ENCODE measurements at regions not wholly inside any gene's neighbourhood (a gene's known extent, or its start where the extent isn't known, plus 50 kb on each side); places are given as distances from the start of the nearest gene placed in this dataset.

- Histone ChIP-seq H3K4me1 (peaks cover 0 to 54% (median 29%) of the 10 kb centered on the region in 3 donors), H3K4me3 (no peak overlapping the region), H3K9me3 (no peaks in the 10 kb centered on the region), H3K27me3 (no peaks in the 10 kb centered on the region), H3K36me3 (no peaks in the 10 kb centered on the region), H3K27ac (peak overlapping the region in 3 of 4 donors; percentile 12 to 70 (median 62))
- no peak for DNase-seq
- WGBS, 2 donors: 29 to 35% methylated on average over 2 of the region's 2 CpGs
- intact Hi-C loops (cut with DNase I): no loop called here
- TF ChIP-seq POLR2A (IDR thresholded peaks at IDR 0.05) (no peak), CTCF (IDR thresholded peaks at IDR 0.05) (no peak)
Measured at GRCh38 chr15:67957435-67958132, 96.5 kb upstream of the PIAS1 start.

GRCh38 chr15:67967871-67968431 lies 86.2 kb upstream of the PIAS1 start:
- intact Hi-C loops (cut with DNase I): no loop called here
- TF ChIP-seq POLR2A (IDR thresholded peaks at IDR 0.05): no peak
- TF ChIP-seq CTCF (IDR thresholded peaks at IDR 0.05): no peak
- H3K27ac ChIP-seq: peak overlapping the region in 1 of 4 donors; percentile 46
- no peaks in the 10 kb centered on the region for H3K9me3 ChIP-seq
- 0 to 2% methylated on average over 15 to 20 of the region's 30 CpGs for WGBS, 2 donors
- peak overlapping the region; percentile 10 to 63 (median 37) for H3K4me3 ChIP-seq
- H3K36me3 ChIP-seq: no peaks in the 10 kb centered on the region
- peaks cover 9 to 16% (median 13%) of the 10 kb centered on the region in 3 donors for H3K4me1 ChIP-seq
- no peaks in the 10 kb centered on the region for H3K27me3 ChIP-seq
- no peak for DNase-seq

DNA sequence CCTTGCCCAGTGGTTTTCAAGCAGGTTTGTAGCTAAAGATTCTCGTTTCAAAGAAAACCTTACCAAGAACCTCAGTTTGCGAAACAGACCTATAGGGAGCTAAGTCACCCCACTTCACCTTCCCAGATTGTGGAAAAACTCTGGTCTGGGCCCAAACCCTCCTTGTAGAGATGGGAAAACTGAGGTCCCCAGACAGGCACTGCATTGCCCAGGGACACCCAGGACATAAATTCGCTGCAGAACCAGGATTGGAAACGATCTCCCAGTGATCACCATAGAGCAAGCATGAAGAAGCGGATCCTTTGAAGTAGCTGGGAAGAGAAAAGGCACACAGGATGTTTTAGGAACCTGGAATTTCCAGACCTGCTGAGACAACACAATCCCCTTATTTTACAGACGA lies 85.6 kb upstream of the PIAS1 start:
- peak overlapping the region in 3 of 4 donors; percentile 34 to 63 (median 40) for H3K4me3 ChIP-seq
- no peaks in the 10 kb centered on the region for H3K27me3 ChIP-seq
- peak overlapping the region in 1 of 4 donors; percentile 46 for H3K27ac ChIP-seq
- H3K9me3 ChIP-seq: no peaks in the 10 kb centered on the region
- 49 to 68% methylated on average over 6 of the region's 6 CpGs for WGBS, 2 donors
- peaks cover 9 to 16% (median 13%) of the 10 kb centered on the region in 3 donors for H3K4me1 ChIP-seq
- no peak for DNase-seq
- TF ChIP-seq CTCF (IDR thresholded peaks at IDR 0.05): no peak
- TF ChIP-seq POLR2A (IDR thresholded peaks at IDR 0.05): no peak
- no peaks in the 10 kb centered on the region for H3K36me3 ChIP-seq
- intact Hi-C loops (cut with DNase I): no loop called here

DNA sequence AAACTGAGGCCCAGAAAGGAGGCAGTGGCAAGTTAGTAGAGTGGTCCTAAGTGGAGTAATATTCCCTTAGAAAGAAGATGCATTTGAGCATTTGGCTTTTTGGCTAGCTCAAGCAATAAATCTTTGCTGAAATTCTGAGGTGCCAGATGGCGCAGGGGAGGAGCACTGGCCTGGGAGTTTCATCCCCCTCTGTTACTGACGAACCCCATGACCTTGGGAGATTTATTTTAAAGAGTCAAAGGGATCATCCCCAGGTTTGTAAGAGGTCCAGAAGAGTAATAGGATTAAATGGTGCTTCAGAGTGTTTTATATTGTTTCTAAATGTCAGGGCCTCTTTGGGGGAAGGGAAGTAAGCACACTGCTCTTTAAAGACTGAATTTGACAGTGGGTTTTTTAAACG lies 85.1 kb upstream of the PIAS1 start:
- 63 to 71% methylated on average over 3 of the region's 3 CpGs for WGBS, 2 donors
- H3K27ac ChIP-seq: no peak overlapping the region
- intact Hi-C loops (cut with DNase I): no loop called here

More for the DNA sequence above, 85.1 kb upstream of the PIAS1 start:
- Histone ChIP-seq H3K36me3 (no peaks in the 10 kb centered on the region), H3K4me3 (no peak overlapping the region), H3K9me3 (no peaks in the 10 kb centered on the region), H3K27me3 (no peaks in the 10 kb centered on the region), H3K4me1 (peaks cover 9 to 16% (median 13%) of the 10 kb centered on the region in 3 donors)
- no peak for DNase-seq
- TF ChIP-seq POLR2A (IDR thresholded peaks at IDR 0.05): no peak
- no peak for TF ChIP-seq CTCF (IDR thresholded peaks at IDR 0.05)

Data from esophagus squamous epithelium (tissue), 5 donors.